Dermis microvascular lymphatic vessel endothelial cell (primary cell): ENCODE measurements at regions not wholly inside any gene's neighbourhood (a gene's known extent, or its start where the extent isn't known, plus 50 kb on each side); places are given as distances from the start of the nearest gene placed in this dataset.

Experiments
- DNase-seq, 2 donors: peaks; one replicate each; pipeline versions ENCODE4 v3.0.0 to v3.0.0-alpha.2; 2010; ENCODE audit warnings: low read depth in 2 of 2

- no peak for DNase-seq
Measured at GRCh38 chr21:16811011-16811410, 701.8 kb upstream of the CXADR start.

GRCh38 chr21:16811970-16812369 lies 700.9 kb upstream of the CXADR start:
- DNase-seq, result no peak

- no peak for DNase-seq
Measured at GRCh38 chr21:16815243-16815642, 697.6 kb upstream of the CXADR start.

- DNase-seq, result no peak
Measured at GRCh38 chr21:16821588-16821987, 691.3 kb upstream of the CXADR start.

GRCh38 chr21:16829532-16829931 lies 683.3 kb upstream of the CXADR start:
- no peak for DNase-seq

GRCh38 chr21:16832791-16833190 lies 680.1 kb upstream of the CXADR start:
- no peak for DNase-seq

GRCh38 chr21:16834791-16835190 lies 678.1 kb upstream of the CXADR start:
- DNase-seq, result no peak

- DNase-seq, result no peak
Measured at GRCh38 chr21:16837321-16837720, 675.5 kb upstream of the CXADR start.

- no peak for DNase-seq
Measured at GRCh38 chr21:16837721-16838120, 675.1 kb upstream of the CXADR start.

GRCh38 chr21:16838331-16838730 lies 674.5 kb upstream of the CXADR start:
- DNase-seq, result no peak

- no peak for DNase-seq
Measured at GRCh38 chr21:16840538-16840937, 672.3 kb upstream of the CXADR start.

- no peak for DNase-seq
Measured at GRCh38 chr21:16841975-16842695, 670.7 kb upstream of the CXADR start.

GRCh38 chr21:16842696-16843035 lies 670.2 kb upstream of the CXADR start:
- no peak for DNase-seq

- DNase-seq, result no peak
Measured at GRCh38 chr21:16847211-16847610, 665.6 kb upstream of the CXADR start.

- no peak for DNase-seq
Measured at GRCh38 chr21:16851054-16851453, 661.8 kb upstream of the CXADR start.

GRCh38 chr21:16855164-16855667 lies 657.6 kb upstream of the CXADR start:
- no peak for DNase-seq

- DNase-seq, result no peak
Measured at GRCh38 chr21:16863362-16863905, 649.4 kb upstream of the CXADR start.

GRCh38 chr21:16863908-16864307 lies 648.9 kb upstream of the CXADR start:
- no peak for DNase-seq

- DNase-seq, result no peak
Measured at GRCh38 chr21:16865632-16866031, 647.2 kb upstream of the CXADR start.

GRCh38 chr21:16866851-16867250 lies 646.0 kb upstream of the CXADR start:
- no peak for DNase-seq

- DNase-seq, result no peak
Measured at GRCh38 chr21:16870103-16870502, 642.7 kb upstream of the CXADR start.

GRCh38 chr21:16872616-16873015 lies 640.2 kb upstream of the CXADR start:
- no peak for DNase-seq

GRCh38 chr21:16873176-16873575 lies 639.7 kb upstream of the CXADR start:
- no peak for DNase-seq

GRCh38 chr21:16873596-16873995 lies 639.2 kb upstream of the CXADR start:
- no peak for DNase-seq
